Astrocyte of the spinal cord (primary cell): ENCODE measurements at regions not wholly inside any gene's neighbourhood (a gene's known extent, or its start where the extent isn't known, plus 50 kb on each side); places are given as distances from the start of the nearest gene placed in this dataset.

Source experiments
- DNase-seq: peaks from one replicate; pipeline ENCODE4 v3.0.0; 2011; ENCODE audit warnings: low read depth, low spot score
- H3K4me3 ChIP-seq: 2 replicates; pipeline ENCODE4 v1.5.1; 2011; ENCODE audit warnings: low read depth, mild to moderate bottlenecking, low read length, moderate library complexity
- in situ Hi-C: cut with HindIII; loops from 2 replicates; pipeline ENCODE4 v1.10.0; 2017; ENCODE audit warnings: low sequenced_read_pairs
- TF ChIP-seq, protein P1 (sequence below): IDR thresholded peaks from 2 replicates; pipeline ENCODE4 v1.5.1; 2012; ENCODE audit warnings: low read depth, mild to moderate bottlenecking, low read length, inconsistent platforms

DNA sequence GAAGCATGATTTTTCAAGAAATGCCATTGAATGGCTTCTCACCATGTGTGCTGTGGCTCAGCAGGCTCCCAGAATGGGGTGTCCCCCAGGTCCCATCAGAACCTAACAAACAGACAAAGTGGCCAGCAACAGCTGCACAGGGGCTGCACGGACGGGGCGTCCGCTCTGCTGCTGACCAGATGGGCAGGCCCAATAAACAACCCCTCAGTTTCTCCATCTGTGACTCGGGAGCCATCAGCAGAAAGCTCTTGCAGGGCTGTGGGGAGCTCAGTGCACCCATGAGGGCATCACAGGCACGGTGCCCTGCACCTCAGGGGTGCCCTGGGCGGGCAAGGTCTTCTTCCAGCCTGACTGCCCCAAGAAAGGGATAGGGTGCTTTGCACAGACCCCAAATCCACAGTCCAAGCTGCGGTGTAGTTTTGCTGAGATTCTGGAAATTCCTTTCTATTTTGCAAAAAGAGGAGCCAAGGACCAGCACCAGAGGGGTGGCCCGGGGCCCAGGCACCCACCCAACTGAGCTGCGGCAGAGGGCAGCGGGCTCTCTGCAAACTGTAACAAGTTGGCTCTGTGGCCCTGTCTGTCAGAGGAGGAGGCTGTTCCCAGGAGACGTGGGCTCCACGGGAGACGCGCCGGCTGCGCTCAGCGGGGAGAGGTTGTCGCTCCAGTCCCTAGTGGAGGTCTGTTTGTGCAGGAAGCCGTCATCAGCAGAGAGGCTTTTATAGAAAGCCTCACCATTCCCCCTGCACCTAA is 138.7 kb upstream of the PPP1R26 start:
- TF ChIP-seq, protein P1, sequence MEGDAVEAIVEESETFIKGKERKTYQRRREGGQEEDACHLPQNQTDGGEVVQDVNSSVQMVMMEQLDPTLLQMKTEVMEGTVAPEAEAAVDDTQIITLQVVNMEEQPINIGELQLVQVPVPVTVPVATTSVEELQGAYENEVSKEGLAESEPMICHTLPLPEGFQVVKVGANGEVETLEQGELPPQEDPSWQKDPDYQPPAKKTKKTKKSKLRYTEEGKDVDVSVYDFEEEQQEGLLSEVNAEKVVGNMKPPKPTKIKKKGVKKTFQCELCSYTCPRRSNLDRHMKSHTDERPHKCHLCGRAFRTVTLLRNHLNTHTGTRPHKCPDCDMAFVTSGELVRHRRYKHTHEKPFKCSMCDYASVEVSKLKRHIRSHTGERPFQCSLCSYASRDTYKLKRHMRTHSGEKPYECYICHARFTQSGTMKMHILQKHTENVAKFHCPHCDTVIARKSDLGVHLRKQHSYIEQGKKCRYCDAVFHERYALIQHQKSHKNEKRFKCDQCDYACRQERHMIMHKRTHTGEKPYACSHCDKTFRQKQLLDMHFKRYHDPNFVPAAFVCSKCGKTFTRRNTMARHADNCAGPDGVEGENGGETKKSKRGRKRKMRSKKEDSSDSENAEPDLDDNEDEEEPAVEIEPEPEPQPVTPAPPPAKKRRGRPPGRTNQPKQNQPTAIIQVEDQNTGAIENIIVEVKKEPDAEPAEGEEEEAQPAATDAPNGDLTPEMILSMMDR = no peak
- in situ Hi-C loops = no loop called here
- no peak for DNase-seq
- no peak overlapping the region for H3K4me3 ChIP-seq

DNA sequence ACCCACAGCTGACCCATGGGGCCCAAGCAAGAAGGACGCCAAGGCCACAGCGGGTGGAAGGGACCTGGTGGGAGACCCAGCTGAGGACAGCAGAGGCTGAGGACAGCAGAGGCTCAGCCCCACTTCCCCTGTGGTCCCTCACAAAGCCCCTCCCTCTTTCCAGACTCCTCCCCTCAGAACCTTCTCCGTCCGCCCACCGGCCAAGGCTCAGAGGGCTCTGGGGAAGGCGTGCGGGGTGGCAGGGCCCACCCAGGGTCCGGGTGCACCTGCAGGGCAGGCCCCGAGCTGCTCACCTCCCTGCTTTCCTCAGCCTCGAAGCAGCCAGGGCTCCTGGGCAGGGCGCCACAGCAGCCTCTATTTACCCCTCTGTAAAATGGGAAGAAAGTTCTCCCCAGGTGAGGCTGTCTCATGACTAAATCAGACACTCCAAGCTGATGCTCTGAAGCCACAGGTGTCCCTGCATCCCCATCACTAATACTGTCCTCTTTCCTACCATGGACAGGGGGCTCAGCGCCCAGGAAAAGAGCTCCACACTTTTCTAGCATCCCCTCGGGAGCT is 137.9 kb upstream of the PPP1R26 start:
- TF ChIP-seq, protein P1 = no peak
- no peak overlapping the region for H3K4me3 ChIP-seq
- in situ Hi-C loops = no loop called here
- DNase-seq = no peak

DNA sequence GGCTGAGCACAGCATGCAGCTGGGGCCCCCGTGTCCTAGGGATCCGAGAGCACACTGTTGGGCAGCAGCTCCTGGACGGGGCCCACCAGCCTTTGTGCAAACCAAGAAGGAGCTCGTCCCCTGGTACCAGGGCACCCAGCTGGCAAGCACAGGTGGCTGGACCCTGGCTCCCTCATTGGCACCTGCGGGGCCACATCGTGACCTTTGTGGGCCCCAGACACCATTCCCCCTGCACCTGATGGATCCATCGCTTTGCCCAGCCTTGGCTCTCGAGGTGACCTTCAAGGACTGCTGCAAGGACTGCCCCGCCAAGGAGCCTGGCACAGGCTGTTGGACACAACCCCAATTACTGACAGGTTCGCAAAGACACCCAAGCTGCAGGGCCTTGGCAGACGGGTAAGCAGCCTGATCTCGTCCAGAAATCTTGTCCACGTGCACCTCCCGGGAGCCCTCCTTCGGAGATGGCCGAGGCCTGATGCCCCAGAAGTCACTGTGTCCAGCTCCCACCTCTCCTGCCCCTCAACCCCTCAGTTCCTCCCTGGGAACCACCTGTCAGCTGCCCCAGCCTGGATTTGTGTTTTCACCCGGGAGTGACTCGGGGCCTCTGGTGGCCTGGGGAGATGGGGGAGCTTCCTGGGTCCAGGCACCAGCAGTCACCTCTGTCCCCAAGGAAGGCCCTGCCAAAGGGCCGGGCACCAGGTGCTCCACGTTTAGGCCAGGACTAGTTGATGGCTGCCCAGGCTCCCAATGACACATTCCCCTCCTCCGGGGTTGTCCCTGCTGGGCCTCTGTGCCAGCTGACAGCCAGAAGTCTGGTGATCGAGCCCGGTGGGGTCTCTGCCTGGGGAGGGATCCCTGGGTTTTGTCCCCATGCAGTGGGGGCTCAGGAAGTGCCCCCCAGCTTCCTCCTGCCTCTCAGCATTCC is 137.1 kb upstream of the PPP1R26 start:
- TF ChIP-seq, protein P1 = no peak
- H3K4me3 ChIP-seq = no peak overlapping the region
- DNase-seq = no peak
- in situ Hi-C loops = no loop called here

DNA sequence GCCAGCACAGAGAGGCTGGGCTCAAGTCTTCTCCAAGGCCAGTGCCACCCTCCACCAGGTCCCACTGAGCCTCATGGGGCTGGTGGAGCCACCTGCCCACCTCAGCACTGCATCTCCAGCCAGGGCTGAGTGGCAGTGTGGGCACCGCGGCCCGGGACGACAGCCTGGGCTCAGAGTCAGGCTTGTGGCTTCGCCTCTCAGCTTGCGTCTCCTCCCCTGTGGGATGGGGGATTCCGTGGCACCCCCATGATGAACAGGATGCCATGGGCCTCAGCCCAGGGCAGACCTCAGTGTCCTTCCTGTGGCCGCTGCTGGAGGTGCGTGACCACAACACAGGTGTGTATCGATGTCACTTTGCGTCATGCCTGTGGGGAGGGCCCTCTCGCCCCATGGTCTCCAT is 136.4 kb upstream of the PPP1R26 start:
- no peak for DNase-seq

DNA sequence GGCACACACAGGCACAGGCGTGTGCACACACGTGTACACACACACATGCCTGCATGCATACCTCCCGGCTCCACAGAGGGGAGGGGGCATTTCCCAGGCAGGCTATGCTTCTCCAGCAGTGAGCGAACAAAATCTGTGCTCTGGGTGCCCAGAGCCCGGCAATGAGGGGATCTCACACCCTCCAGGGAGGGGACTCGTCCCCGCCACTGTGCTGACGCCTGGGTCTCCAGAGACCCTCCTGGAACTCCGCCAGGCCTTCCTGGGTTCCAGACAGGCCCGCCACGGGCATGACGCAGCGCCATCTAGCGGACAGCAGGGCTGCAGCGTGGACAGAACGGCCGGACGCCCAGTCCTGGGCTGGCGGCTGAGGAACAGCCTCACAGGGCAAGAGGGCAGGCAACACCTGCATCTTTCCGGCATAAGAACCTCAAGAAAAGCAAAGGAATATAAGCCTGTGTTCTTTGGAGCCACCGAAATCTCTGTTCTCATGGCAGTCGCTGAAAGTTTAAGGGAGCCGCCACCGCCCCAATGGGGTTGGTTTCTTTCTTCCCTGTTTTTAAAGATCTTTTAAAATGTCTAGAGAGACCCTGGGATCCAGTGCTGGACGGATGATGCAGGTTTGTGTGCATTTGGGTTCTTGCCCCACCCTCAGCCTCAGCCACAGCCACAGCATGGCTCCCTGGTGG is 135.6 kb upstream of the PPP1R26 start:
- TF ChIP-seq, protein P1 = peak; percentile 72
- DNase-seq = no peak
- in situ Hi-C loops = no loop called here
- H3K4me3 ChIP-seq = no peak overlapping the region

More for the DNA sequence above, 136.4 kb upstream of the PPP1R26 start:
- TF ChIP-seq, protein P1 = no peak
- no peak overlapping the region for H3K4me3 ChIP-seq
- in situ Hi-C loops = no loop called here

DNA sequence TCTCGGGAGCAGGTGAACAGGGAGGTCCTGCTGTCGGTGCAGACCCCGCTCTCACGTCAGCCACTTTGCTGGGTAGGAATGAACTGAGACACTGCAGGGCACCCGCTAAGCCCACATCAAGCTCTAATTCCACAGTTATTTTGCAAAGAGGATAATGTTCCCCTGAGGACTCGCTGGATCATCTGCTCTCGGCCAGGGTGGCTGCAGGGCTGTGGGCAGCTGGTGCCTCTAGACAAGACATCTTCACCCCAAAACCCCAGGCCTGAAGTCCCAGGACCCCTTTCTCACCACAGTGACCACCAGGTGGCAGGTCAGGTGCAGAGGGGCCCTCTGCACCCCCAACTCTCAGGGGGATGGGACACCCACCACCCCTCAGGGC is 135.1 kb upstream of the PPP1R26 start:
- TF ChIP-seq, protein P1 = no peak
- DNase-seq = no peak
- no peak overlapping the region for H3K4me3 ChIP-seq
- in situ Hi-C loops = no loop called here
